GM18870 (cell line): ENCODE measurements at regions not wholly inside any gene's neighbourhood (a gene's known extent, or its start where the extent isn't known, plus 50 kb on each side); places are given as distances from the start of the nearest gene placed in this dataset.
"Not testable (repeated sequence)": the region's sequence is repeated elsewhere in the genome, so short reads cannot be mapped to it uniquely, and the experiment has no call there.

Source experiments
- ATAC-seq: cut with Tn5 transposase; IDR thresholded peaks from one replicate; pipeline ENCODE4 v1.9.1; 2021; ENCODE audit warnings: moderate library complexity; ENCODE audit not compliant: unreplicated experiment

- no peak for ATAC-seq
Observed at GRCh38 chr3:29176501-29176900, 104.4 kb upstream of the RBMS3 start.

- ATAC-seq: no peak
Observed at GRCh38 chr3:29178809-29179793, 101.8 kb upstream of the RBMS3 start.

DNA sequence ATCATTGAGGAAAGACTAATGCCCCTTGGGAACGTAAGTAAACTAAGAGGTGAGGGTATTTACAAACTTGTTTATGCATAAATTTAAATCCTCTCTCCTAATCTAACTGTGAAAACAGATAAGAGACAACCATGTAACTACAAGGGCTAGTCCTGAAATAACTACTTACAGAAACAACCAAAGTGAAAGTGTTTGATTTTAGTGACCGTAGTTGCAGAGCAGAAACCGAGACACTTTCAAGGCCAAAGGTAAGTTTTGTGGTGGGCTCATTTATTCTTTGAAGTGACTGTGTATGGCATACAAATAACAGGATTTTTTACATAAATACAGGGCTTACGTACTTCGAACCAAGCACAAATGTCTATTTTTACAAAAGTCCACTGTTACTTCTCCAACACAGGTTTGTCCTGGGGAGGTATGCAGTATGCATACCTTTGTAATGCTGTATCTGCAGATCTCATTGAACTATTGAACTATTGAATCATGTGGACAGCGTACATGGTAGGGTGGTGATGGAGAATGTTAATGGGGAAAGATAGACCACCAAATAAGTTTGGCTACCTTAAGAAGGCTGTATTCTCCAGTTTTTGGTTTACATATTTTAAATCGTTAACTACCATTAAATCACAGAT lies 99.6 kb upstream of the RBMS3 start:
- ATAC-seq: peak; percentile 68

- ATAC-seq: no peak
Observed at GRCh38 chr3:29181872-29182271, 99.0 kb upstream of the RBMS3 start.

- not testable (repeated sequence) for ATAC-seq
Observed at GRCh38 chr3:29182828-29183227, 98.0 kb upstream of the RBMS3 start.

DNA sequence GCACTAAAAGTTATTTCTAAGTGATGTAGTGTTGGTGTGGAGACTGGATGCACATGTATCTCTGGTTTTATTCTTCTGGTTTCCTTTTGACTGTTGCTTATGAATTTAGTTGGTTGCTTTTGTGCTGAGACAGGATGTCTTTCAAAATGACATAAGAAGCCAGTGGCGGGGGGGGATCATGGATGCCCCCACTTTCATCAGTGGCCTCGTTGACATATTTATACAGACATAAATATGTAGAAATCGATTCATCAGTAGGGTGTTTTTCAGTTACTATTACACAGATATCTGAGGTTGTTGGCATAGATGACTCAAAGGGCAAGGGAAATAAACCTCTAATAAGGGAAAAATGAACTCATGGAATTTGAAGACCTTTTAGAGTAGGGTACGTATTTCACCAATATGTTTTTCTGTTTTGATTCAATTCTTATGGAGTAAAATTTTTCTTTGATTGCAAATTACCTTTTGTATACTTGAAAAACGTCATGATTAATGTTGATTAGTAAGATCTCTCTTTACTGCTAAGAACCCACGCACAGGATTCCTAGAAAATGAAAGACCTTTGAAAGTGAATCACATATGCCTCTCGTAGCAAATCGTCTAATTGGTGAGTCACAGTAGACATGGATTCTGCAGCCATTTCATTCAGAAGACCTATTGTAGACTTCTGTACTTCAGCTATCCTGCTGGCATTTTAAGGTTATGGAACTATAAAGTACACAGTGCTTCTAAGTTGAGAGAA lies 97.4 kb upstream of the RBMS3 start:
- ATAC-seq: no peak

GRCh38 chr3:29185706-29186105 lies 95.2 kb upstream of the RBMS3 start:
- no peak for ATAC-seq

DNA sequence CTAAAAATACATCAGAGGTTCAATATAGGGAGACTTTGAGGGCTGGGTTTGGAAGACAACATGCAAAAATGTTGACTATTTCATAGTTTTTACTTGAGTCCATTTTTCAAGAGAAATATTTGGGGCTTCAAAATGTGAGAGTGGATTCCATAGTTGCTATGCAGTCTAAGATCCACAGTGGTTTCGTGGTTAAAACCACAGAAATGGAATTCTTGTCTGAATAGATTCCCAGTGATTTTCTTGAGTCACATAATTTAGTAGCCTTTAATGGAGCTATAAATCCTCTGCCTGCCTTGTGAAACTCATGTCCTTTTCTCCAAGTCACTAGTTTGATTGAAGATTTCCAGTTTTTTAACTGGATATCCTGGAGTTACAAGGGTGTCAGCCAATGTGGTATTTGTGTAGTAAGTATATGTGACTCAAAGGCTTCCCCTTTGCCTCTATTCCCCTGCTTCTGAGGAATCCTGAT lies 94.7 kb upstream of the RBMS3 start:
- no peak for ATAC-seq

DNA sequence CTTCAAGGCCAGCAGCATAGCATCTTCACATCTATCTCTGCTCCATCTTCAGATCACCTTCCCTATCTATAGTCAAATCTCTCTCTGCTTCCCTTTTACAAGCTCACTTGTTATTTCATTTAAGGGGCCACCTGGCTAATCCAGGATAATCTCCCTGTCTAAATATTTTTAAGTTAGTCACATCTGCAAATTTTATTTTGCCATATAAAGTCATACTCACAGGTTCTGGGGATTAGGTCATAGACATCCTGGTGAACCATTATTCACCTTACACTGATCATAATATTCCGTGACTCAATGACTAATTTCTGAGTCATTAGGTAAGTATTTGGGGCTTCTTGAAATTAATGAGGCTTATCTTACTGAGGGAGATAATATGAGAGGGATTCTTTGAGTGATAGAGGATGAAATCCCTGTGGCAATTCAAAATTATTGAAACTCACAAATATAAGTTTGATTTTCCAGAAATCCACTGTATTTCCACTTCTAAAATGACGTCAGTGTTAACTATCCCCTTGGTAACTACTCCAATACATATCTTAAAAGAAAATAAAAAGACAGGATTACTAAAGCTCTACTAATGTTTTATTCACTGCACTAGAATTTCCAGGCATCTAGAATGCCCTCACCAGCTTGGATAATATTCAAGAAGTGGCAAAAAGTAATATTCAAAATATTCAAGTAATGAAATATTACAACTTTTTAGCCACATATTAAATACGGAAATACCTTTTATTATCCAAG lies 93.7 kb upstream of the RBMS3 start:
- ATAC-seq: no peak

DNA sequence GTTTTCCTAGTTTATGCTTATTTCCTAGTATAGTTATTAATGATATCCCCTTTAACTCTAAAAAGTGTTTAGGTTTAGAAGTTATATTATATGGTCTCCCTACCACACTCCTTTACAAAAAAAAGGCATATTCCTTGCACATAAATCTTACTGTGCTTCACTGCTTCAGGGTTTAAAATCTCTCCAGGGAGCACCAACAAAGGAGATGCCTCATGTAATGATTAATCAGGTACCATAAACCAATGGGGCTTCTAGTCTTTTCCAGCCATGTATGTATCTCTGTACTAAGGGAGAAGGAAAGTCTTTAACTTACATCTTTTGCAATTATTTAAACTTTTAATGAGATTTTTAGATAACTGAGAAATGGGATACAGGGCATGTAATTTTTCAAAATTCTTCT lies 91.5 kb upstream of the RBMS3 start:
- ATAC-seq: no peak

GRCh38 chr3:29194139-29194538 lies 86.7 kb upstream of the RBMS3 start:
- ATAC-seq: no peak

DNA sequence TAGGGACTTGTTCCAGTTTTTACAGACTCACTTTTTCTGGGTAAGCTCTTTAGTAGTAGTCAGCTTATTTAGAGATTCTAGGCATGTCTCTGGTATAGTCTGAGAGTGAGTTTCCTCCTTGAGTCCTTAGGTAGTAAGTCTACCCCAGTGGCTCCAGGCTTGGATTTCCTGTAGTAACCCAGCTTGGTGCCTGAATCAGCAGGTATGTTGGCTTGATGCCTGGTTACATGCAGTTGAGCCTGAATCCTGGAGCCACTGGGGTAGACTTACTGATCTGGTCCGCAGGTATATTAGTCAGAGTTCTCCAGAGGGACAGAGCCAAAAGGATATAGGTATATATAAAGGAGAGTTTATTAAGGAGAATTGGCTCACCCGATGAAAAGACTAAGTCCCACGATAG lies 85.8 kb upstream of the RBMS3 start:
- no peak for ATAC-seq

DNA sequence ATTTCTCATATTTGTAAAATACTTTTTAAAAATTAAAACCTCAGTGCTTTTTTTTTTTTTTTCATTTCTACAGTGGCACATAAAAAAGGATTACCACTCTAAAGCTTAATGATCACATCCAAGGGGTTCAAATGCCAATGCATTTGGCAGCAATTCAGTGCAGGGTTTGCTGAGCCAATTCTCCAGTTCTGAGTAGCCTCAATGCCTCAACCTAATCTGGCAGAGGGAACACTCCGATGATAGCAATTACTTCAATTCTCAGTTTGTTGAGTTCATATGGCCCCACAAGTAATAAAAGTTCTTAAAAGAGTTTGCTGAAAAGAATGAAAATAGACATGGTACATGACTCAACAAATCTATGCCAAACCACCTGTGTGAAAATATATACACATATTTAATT lies 79.3 kb upstream of the RBMS3 start:
- no peak for ATAC-seq

DNA sequence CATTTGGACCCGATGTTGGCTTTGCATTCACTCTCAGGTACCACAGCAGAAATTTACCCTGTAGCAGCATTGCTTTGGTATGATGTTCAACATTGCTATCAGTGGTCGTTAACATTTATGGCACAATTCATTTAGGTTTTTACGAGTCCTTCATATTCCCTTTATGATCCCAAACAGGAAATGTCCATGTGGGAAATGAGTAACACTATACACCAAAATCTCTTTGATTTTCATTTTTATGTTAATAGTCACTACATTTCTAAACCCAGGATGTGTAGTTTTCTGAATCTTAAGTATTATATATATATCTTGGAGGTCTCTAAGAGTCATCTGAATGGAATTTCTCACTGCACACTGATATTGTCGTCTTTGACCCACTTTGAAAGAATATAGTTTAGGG lies 78.5 kb upstream of the RBMS3 start:
- ATAC-seq: no peak

- ATAC-seq: no peak
Observed at GRCh38 chr3:29203851-29204250, 77.0 kb upstream of the RBMS3 start.

GRCh38 chr3:29207427-29207826 lies 73.4 kb upstream of the RBMS3 start:
- ATAC-seq: no peak

- no peak for ATAC-seq
Observed at GRCh38 chr3:29212789-29213433, 68.0 kb upstream of the RBMS3 start.

GRCh38 chr3:29214009-29214658 lies 66.7 kb upstream of the RBMS3 start:
- ATAC-seq: no peak

GRCh38 chr3:29215948-29216347 lies 64.9 kb upstream of the RBMS3 start:
- ATAC-seq: no peak

DNA sequence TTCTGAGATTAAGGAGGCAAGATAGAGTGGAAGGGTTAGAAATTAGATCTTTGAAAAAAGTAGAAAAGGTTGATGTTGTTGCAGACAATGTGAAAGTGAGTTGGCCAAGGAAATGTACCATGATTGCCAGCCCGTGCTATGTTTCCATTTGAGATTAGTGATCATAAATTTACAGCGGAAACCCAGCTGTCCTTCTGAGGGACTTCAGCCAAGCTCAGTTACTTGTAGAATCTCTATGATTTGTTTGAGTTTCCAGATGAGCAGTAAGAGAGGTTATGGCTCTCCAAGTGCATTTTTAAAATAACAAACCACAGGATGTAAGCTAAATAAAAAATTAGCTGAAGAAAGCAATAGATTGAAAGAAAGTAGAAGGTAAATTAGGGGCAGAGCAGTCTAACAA lies 54.2 kb upstream of the RBMS3 start:
- no peak for ATAC-seq
